Common myeloid progenitor, CD34-positive (primary cell): ENCODE measurements at regions not wholly inside any gene's neighbourhood (a gene's known extent, or its start where the extent isn't known, plus 50 kb on each side); places are given as distances from the start of the nearest gene placed in this dataset.

Source experiments
- CTCF ChIA-PET: fragments of 350-600 bp; sonication (Branson Sonifier 250); formaldehyde crosslinking; loops from one replicate; lab custom pipeline; 2021; ENCODE audit warnings: antibody characterized with exemption; lab: Charles Lee
- POLR2A ChIA-PET: fragments of 350-600 bp; sonication (Branson Sonifier 250); formaldehyde crosslinking; loops from one replicate; lab custom pipeline; 2021; ENCODE audit warnings: antibody characterized with exemption; lab: Charles Lee
- DNase-seq, 3 donors: peaks; one replicate each; pipeline versions ENCODE4 v3.0.0 to v3.0.0-alpha.2; 2013
- H3K27ac ChIP-seq, 2 experiments: 1 replicate in 1 of 2; 2 replicates in 1 of 2; pipeline ENCODE4 v1.7.0; 2013; ENCODE audit warnings: inconsistent platforms in 2 of 2, low read length in 2 of 2, mild to moderate bottlenecking in 2 of 2, low read depth in 1 of 2, moderate library complexity in 1 of 2; ENCODE audit not compliant: severe bottlenecking in 2 of 2, insufficient read depth in 1 of 2, poor library complexity in 1 of 2
- H3K27me3 ChIP-seq, 5 experiments: replicated peaks in 2 of 5; 1 replicate in 3 of 5; 2 replicates in 2 of 5; pipeline versions ENCODE4 v1.6.1 to v1.7.0; 2013; ENCODE audit warnings: low read length in 4 of 5, mild to moderate bottlenecking in 2 of 5, moderate library complexity in 2 of 5, inconsistent platforms in 1 of 5; ENCODE audit not compliant: insufficient read depth in 5 of 5, control insufficient read depth in 4 of 5
- H3K36me3 ChIP-seq, 4 experiments: 1 replicate in 2 of 4; 2 replicates in 2 of 4; pipeline versions ENCODE4 v1.6.1 to v1.7.0; 2013; ENCODE audit warnings: low read length in 3 of 4, control low read depth in 1 of 4, mild to moderate bottlenecking in 1 of 4; ENCODE audit not compliant: control insufficient read depth in 4 of 4, insufficient read depth in 4 of 4
- H3K4me1 ChIP-seq, 4 experiments: 1 replicate in 3 of 4; 2 replicates in 1 of 4; pipeline versions ENCODE4 v1.6.1 to v1.7.1; 2013; ENCODE audit warnings: low read length in 3 of 4, mild to moderate bottlenecking in 3 of 4, control low read depth in 1 of 4, inconsistent platforms in 1 of 4, moderate library complexity in 1 of 4; ENCODE audit not compliant: control insufficient read depth in 4 of 4, insufficient read depth in 4 of 4; ENCODE audit errors: control extremely low read depth in 1 of 4
- H3K4me3 ChIP-seq, 7 experiments: 1 replicate in 4 of 7; 2 replicates in 3 of 7; pipeline versions ENCODE4 v1.5.1 to v1.7.0; 2013; ENCODE audit warnings: mild to moderate bottlenecking in 7 of 7, low read length in 6 of 7, moderate library complexity in 6 of 7, inconsistent platforms in 2 of 7, low read depth in 2 of 7, control low read depth in 1 of 7; ENCODE audit not compliant: insufficient read depth in 4 of 7, control insufficient read depth in 1 of 7; ENCODE audit errors: extremely low read depth in 1 of 7
- H3K9me3 ChIP-seq, 5 experiments: 1 replicate in 4 of 5; 2 replicates in 1 of 5; pipeline versions ENCODE4 v1.6.1 to v1.7.1; 2013; ENCODE audit warnings: low read length in 4 of 5, mild to moderate bottlenecking in 2 of 5, inconsistent platforms in 1 of 5, low read depth in 1 of 5, moderate library complexity in 1 of 5; ENCODE audit not compliant: control insufficient read depth in 4 of 5, insufficient read depth in 2 of 5; ENCODE audit errors: control extremely low read depth in 1 of 5
- WGBS: methylation state at CpG from one replicate; pipeline ENCODE4 v1.1.5; 2013; ENCODE audit not compliant: insufficient coverage; 5-methylcytosine and 5-hydroxymethylcytosine counted together

- H3K27me3 ChIP-seq: no peaks in the 10 kb centered on the region
- no peaks in the 10 kb centered on the region for H3K36me3 ChIP-seq
- no peak for DNase-seq
- no peaks in the 10 kb centered on the region for H3K9me3 ChIP-seq
- ChIA-PET POLR2A (no interaction called here), CTCF (no interaction called here)
- no peak overlapping the region for H3K27ac ChIP-seq
- no peaks in the 10 kb centered on the region for H3K4me1 ChIP-seq
- H3K4me3 ChIP-seq: no peak overlapping the region
Observed at GRCh38 chr12:84692071-84692470, 220.5 kb downstream of the SLC6A15 start.

- H3K27ac ChIP-seq: no peak overlapping the region
- POLR2A ChIA-PET: no interaction called here
- CTCF ChIA-PET: no interaction called here
- H3K9me3 ChIP-seq: no peaks in the 10 kb centered on the region
- H3K27me3 ChIP-seq: no peaks in the 10 kb centered on the region
- no peaks in the 10 kb centered on the region for H3K4me1 ChIP-seq
- no peak for DNase-seq
- no peak overlapping the region for H3K4me3 ChIP-seq
- WGBS: no CpG with 5 or more reads among the region's 1 CpG
- no peaks in the 10 kb centered on the region for H3K36me3 ChIP-seq
Observed at GRCh38 chr12:84691266-84691665, 221.3 kb downstream of the SLC6A15 start.

GRCh38 chr12:84689638-84690037, 223.0 kb downstream of the SLC6A15 start:
- no peak for DNase-seq
- CTCF ChIA-PET: no interaction called here
- H3K4me1 ChIP-seq: no peaks in the 10 kb centered on the region
- no peak overlapping the region for H3K4me3 ChIP-seq
- H3K27me3 ChIP-seq: no peaks in the 10 kb centered on the region
- POLR2A ChIA-PET: no interaction called here
- H3K9me3 ChIP-seq: no peaks in the 10 kb centered on the region
- 85% methylated on average over 7 of the region's 9 CpGs for WGBS
- no peaks in the 10 kb centered on the region for H3K36me3 ChIP-seq
- H3K27ac ChIP-seq: no peak overlapping the region

GRCh38 chr12:84685379-84685778, 227.2 kb downstream of the SLC6A15 start:
- CTCF ChIA-PET: no interaction called here
- H3K27ac ChIP-seq: no peak overlapping the region
- POLR2A ChIA-PET: no interaction called here
- H3K9me3 ChIP-seq: no peaks in the 10 kb centered on the region
- no peaks in the 10 kb centered on the region for H3K4me1 ChIP-seq
- H3K27me3 ChIP-seq: no peaks in the 10 kb centered on the region
- H3K4me3 ChIP-seq: no peak overlapping the region
- H3K36me3 ChIP-seq: no peaks in the 10 kb centered on the region
- DNase-seq: no peak

GRCh38 chr12:84676787-84677186, 235.8 kb downstream of the SLC6A15 start:
- Histone ChIP-seq H3K9me3 (no peaks in the 10 kb centered on the region), H3K27me3 (no peaks in the 10 kb centered on the region), H3K4me3 (no peak overlapping the region), H3K27ac (no peak overlapping the region), H3K36me3 (no peaks in the 10 kb centered on the region), H3K4me1 (no peaks in the 10 kb centered on the region)
- no peak for DNase-seq
- ChIA-PET POLR2A (no interaction called here), CTCF (no interaction called here)

- no peaks in the 10 kb centered on the region for H3K36me3 ChIP-seq
- no peak for DNase-seq
Observed at GRCh38 chr12:84661786-84662185, 250.8 kb downstream of the SLC6A15 start.

GRCh38 chr12:84660139-84660538, 252.5 kb downstream of the SLC6A15 start:
- no CpG with 5 or more reads among the region's 1 CpG for WGBS
- Histone ChIP-seq H3K4me1 (no peaks in the 10 kb centered on the region), H3K27ac (no peak overlapping the region), H3K4me3 (no peak overlapping the region), H3K27me3 (no peaks in the 10 kb centered on the region), H3K36me3 (no peaks in the 10 kb centered on the region), H3K9me3 (no peaks in the 10 kb centered on the region)
- ChIA-PET POLR2A (no interaction called here), CTCF (no interaction called here)
- no peak for DNase-seq

More at GRCh38 chr12:84661786-84662185, 250.8 kb downstream of the SLC6A15 start:
- H3K27me3 ChIP-seq: no peaks in the 10 kb centered on the region
- H3K4me3 ChIP-seq: no peak overlapping the region
- H3K27ac ChIP-seq: no peak overlapping the region
- no peaks in the 10 kb centered on the region for H3K4me1 ChIP-seq
- ChIA-PET POLR2A (no interaction called here), CTCF (no interaction called here)
- H3K9me3 ChIP-seq: no peaks in the 10 kb centered on the region

GRCh38 chr12:84658877-84659276, 253.7 kb downstream of the SLC6A15 start:
- no CpG with 5 or more reads among the region's 2 CpGs for WGBS

More at GRCh38 chr12:84658877-84659276, 253.7 kb downstream of the SLC6A15 start:
- ChIA-PET POLR2A (no interaction called here), CTCF (no interaction called here)
- Histone ChIP-seq H3K9me3 (no peaks in the 10 kb centered on the region), H3K27ac (no peak overlapping the region), H3K27me3 (no peaks in the 10 kb centered on the region), H3K4me1 (no peaks in the 10 kb centered on the region), H3K36me3 (no peaks in the 10 kb centered on the region), H3K4me3 (no peak overlapping the region)
- no peak for DNase-seq
